SU-DHL-6 (cell line): ENCODE measurements at regions not wholly inside any gene's neighbourhood (a gene's known extent, or its start where the extent isn't known, plus 50 kb on each side); places are given as distances from the start of the nearest gene placed in this dataset.
"Not testable (repeated sequence)": the region's sequence is repeated elsewhere in the genome, so short reads cannot be mapped to it uniquely, and the experiment has no call there.

Experiments used
- H2AFZ ChIP-seq: fragments of 200-600 bp; sonication (generic); 2 replicates; pipeline ENCODE4 v1.6.1; 2014; ENCODE audit warnings: low read depth, mild to moderate bottlenecking, moderate library complexity, mixed read lengths, antibody characterized with exemption, low read length; ENCODE audit not compliant: severe bottlenecking
- H3F3A ChIP-seq: fragments of 200-600 bp; shearing (Covaris generic); 2 replicates; pipeline ENCODE4 v1.6.0; 2016; ENCODE audit warnings: antibody characterized with exemption, mild to moderate bottlenecking; ENCODE audit not compliant: insufficient read depth
- H3K27ac ChIP-seq: fragments of 200-600 bp; sonication (generic); 2 replicates; pipeline ENCODE4 v1.5.1; 2016; ENCODE audit warnings: low read depth, mild to moderate bottlenecking, low read length, moderate library complexity, mixed read lengths
- H3K27me3 ChIP-seq: fragments of 200-600 bp; sonication (generic), shearing (Covaris generic); 2 replicates; pipeline ENCODE4 v1.6.0; 2014; ENCODE audit warnings: mild to moderate bottlenecking, low read length
- H3K36me3 ChIP-seq: fragments of 200-600 bp; sonication (generic); 2 replicates; pipeline ENCODE4 v1.6.1; 2014; ENCODE audit warnings: mild to moderate bottlenecking, low read length, mixed read lengths
- H3K4me2 ChIP-seq: fragments of 300-600, 200-600 bp; shearing (Covaris generic), sonication (generic); 2 replicates; pipeline ENCODE4 v1.6.0; 2014; ENCODE audit warnings: low read length, low read depth, mild to moderate bottlenecking; ENCODE audit not compliant: poor library complexity, severe bottlenecking
- H3K4me3 ChIP-seq: fragments of 200-600 bp; sonication (generic); 2 replicates; pipeline ENCODE4 v1.5.1; 2014; ENCODE audit warnings: antibody characterized with exemption, low read length, mild to moderate bottlenecking, mixed read lengths; ENCODE audit not compliant: insufficient read depth, poor library complexity, severe bottlenecking
- H3K79me2 ChIP-seq: fragments of 200-600 bp; sonication (generic); 2 replicates; pipeline ENCODE4 v1.6.1; 2014; ENCODE audit warnings: mild to moderate bottlenecking, low read length, moderate library complexity; ENCODE audit not compliant: insufficient read depth
- H3K9ac ChIP-seq: fragments of 200-600 bp; sonication (generic); 2 replicates; pipeline ENCODE4 v1.7.0; 2014; ENCODE audit warnings: mild to moderate bottlenecking, low read length
- H3K9me2 ChIP-seq: fragments of 200-600 bp; sonication (generic); replicated peaks from 2 replicates; pipeline ENCODE4 v1.6.1; 2014; ENCODE audit warnings: low read length; ENCODE audit not compliant: insufficient read depth
- H3K9me3 ChIP-seq: fragments of 200-600 bp; sonication (generic); 2 replicates; pipeline ENCODE4 v1.6.1; 2014; ENCODE audit warnings: low read length, mixed read lengths; ENCODE audit not compliant: insufficient read depth
- H4K20me1 ChIP-seq: fragments of 200-600 bp; sonication (generic); 2 replicates; pipeline ENCODE4 v1.6.1; 2014; ENCODE audit warnings: low read depth, mild to moderate bottlenecking, antibody characterized with exemption, low read length, moderate library complexity, mixed read lengths
- CTCF ChIP-seq: fragments of 200-600 bp; sonication (generic); IDR thresholded peaks from one replicate; pipeline ENCODE4 v1.5.1; 2017; ENCODE audit warnings: antibody characterized with exemption, mild to moderate bottlenecking, low read length, moderate library complexity; ENCODE audit not compliant: insufficient read depth, poor library complexity, severe bottlenecking
- EZH2phosphoT487 ChIP-seq: fragments of 200-600 bp; sonication (generic), shearing (Covaris generic); conservative IDR thresholded peaks from 2 replicates; pipeline ENCODE4 v1.6.1; 2018; ENCODE audit warnings: mild to moderate bottlenecking, antibody characterized with exemption, low read length, moderate library complexity, mixed read lengths

DNA sequence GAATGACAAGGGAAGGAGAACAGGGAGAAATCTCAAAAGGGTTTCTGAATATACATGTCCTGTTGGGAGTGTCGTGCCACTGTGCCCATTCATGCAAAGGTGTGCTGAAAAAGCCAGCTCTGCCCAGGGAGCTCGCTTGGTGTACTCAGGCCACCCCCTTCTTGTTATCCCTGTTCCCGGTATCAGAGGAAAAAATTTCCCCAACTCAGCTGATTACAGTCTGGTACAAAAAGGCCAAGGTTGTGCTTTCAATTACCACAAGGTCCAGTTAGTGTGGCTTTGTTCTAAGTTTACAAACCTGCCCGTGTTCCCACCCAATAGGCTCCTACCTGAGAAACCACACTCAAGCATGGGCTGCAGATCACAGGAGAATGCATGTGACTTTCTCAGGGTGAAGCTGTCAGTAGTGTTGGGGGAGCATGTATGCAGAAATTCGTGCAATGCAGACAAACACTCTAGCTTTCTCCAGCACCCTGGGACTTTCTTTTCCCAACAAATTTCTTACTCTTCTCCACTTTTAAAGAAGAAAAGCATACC lies 648.5 kb downstream of the NR2F2 start:
- TF ChIP-seq EZH2phosphoT487: no peak
- no peak for TF ChIP-seq CTCF
- no peaks in the 10 kb centered on the region for H3F3A ChIP-seq
- no peaks in the 10 kb centered on the region for H3K27me3 ChIP-seq
- no peaks in the 10 kb centered on the region for H3K36me3 ChIP-seq
- H2AFZ ChIP-seq: no peak overlapping the region
- no peak overlapping the region for H3K9ac ChIP-seq
- no peak overlapping the region for H3K27ac ChIP-seq
- no peaks in the 10 kb centered on the region for H3K79me2 ChIP-seq
- no peaks in the 10 kb centered on the region for H3K9me2 ChIP-seq
- H3K4me3 ChIP-seq: no peak overlapping the region
- no peak overlapping the region for H3K4me2 ChIP-seq
- no peaks in the 10 kb centered on the region for H3K9me3 ChIP-seq
- H4K20me1 ChIP-seq: no peaks in the 10 kb centered on the region

DNA sequence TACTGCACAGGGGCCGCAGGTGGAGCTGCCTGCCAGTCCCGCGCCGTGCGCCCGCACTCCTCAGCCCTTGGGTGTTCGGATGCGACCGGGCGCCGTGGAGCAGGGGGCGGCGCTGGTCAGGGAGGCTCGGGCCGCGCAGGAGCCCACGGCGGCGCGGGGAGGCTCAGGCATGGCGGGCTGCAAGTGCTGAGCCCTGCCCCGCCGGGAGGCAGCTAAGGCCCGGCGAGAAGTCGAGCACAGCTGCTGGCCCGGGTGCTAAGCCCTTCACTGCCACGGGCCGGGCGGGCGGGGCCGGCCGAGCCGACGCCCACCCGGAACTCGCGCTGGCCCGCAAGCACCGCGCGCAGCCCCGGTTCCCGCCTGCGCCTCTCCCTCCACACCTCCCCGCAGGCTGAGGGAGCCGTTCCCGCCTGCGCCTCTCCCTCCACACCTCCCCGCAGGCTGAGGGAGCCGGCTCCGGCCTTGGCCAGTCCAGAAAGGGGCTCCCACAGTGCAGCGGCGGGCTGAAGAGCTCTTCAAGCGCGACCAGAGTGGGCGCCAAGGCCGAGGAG lies 653.7 kb downstream of the NR2F2 start:
- not testable (repeated sequence) for H3K27me3 ChIP-seq, H3K4me3 ChIP-seq, H3K27ac ChIP-seq, H3K36me3 ChIP-seq, H3K9me2 ChIP-seq, H3K4me2 ChIP-seq, H3K79me2 ChIP-seq, H4K20me1 ChIP-seq, H3F3A ChIP-seq, H3K9me3 ChIP-seq, H2AFZ ChIP-seq, H3K9ac ChIP-seq

DNA sequence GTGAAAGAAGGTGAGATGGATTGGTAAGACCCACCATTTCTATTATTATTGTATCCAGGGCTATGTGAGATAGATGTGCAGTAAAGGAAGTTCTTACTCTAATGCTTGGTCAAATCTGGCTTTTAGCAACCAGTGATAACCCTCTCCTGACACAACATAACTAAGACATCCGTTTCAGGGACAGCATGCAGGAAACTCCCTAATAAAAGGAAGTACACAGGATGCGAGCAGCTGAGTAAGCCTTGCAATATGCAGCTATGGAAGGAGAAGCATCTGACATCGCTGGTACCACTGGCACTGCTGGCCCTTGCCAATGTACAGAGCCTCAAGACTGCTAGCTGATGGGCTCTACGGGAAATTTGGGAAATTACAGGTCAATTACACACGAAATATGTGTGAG lies 662.3 kb downstream of the NR2F2 start:
- Histone ChIP-seq H2AFZ (no peak overlapping the region), H3K79me2 (no peaks in the 10 kb centered on the region), H3F3A (no peaks in the 10 kb centered on the region), H3K9ac (no peak overlapping the region), H3K9me2 (no peaks in the 10 kb centered on the region), H3K4me3 (no peak overlapping the region), H3K27ac (no peak overlapping the region), H3K27me3 (no peaks in the 10 kb centered on the region), H3K9me3 (no peaks in the 10 kb centered on the region), H3K36me3 (no peaks in the 10 kb centered on the region), H3K4me2 (no peak overlapping the region), H4K20me1 (no peaks in the 10 kb centered on the region)
- no peak for TF ChIP-seq CTCF
- no peak for TF ChIP-seq EZH2phosphoT487

GRCh38 chr15:96997538-96997937 lies 667.0 kb downstream of the NR2F2 start:
- no peak overlapping the region for H3K4me3 ChIP-seq
- H3K9me2 ChIP-seq: no peaks in the 10 kb centered on the region
- H3K9me3 ChIP-seq: no peaks in the 10 kb centered on the region
- TF ChIP-seq EZH2phosphoT487 (no peak), CTCF (no peak)
- no peaks in the 10 kb centered on the region for H3K79me2 ChIP-seq
- H3K9ac ChIP-seq: no peak overlapping the region
- H3K27me3 ChIP-seq: no peaks in the 10 kb centered on the region
- no peaks in the 10 kb centered on the region for H4K20me1 ChIP-seq
- no peaks in the 10 kb centered on the region for H3F3A ChIP-seq
- H3K27ac ChIP-seq: no peak overlapping the region
- no peaks in the 10 kb centered on the region for H3K36me3 ChIP-seq
- H3K4me2 ChIP-seq: no peak overlapping the region
- no peak overlapping the region for H2AFZ ChIP-seq
